Umbilical cord (tissue), 1 donor: ENCODE measurements at regions not wholly inside any gene's neighbourhood (a gene's known extent, or its start where the extent isn't known, plus 50 kb on each side); places are given as distances from the start of the nearest gene placed in this dataset.

Source experiments
- DNase-seq: peaks from one replicate; pipeline ENCODE4 v3.0.0-alpha.2; 2015; ENCODE audit warnings: low spot score

- DNase-seq: no peak
These were observed 273.7 kb upstream of the IRX1 start for GRCh38 chr5:3321923-3322322.

GRCh38 chr5:3321119-3321760, 274.4 kb upstream of the IRX1 start:
- DNase-seq: no peak

- DNase-seq: no peak
These were observed 275.2 kb upstream of the IRX1 start for GRCh38 chr5:3320317-3320875.

DNA sequence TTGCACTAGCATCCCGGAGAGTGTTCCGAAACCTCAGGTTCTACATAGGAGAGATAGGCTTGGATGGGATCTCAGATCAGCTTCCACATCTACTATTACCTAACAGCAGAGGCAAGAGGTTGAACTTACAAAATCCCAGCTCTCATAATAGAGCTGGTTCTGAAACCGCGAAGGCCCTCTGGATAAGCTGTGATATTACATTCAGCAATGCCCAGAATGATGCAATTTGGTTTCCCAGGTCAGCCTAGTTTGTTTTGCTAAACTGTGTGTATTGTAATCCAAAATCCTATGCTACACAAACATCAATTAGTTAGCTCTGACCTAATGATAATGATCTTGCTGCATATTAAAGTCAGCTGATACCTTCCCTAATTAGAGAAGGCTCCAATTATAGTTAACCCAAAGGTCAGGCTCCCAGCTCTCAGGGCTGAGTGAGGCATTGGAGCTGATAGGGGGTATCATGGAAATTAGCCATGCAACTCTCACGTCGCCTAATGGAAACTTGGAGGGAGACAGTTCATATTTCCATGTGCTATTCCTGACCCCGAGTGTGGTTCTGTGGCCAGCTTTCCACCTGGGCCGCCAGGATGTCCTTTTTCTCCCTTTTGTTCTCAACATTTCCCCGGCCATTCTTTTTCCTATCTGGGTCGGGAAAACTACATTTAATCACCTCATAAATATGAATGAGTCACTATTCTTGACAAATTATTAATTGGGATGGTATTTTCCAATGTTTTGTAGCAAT, 278.4 kb upstream of the IRX1 start:
- no peak for DNase-seq

DNA sequence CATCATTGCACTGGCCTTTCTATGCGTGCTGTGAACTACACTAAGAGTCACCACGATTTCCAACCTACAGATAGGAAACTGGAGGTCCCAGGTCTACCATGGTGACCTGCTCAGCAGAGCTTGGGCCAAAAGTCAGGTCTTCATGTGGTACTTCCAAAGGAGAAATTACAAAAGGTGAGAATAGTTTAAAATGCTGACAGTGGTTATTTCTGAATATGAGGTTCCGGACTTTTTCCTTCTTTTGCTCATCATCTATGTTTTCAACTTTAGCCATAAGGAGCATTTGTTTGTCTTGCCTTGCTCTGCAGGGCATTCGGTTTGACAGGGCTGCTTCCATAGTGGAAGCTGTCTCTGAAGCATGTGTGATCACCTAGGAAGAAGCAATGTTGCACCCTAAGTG, 282.1 kb upstream of the IRX1 start:
- DNase-seq: no peak

DNA sequence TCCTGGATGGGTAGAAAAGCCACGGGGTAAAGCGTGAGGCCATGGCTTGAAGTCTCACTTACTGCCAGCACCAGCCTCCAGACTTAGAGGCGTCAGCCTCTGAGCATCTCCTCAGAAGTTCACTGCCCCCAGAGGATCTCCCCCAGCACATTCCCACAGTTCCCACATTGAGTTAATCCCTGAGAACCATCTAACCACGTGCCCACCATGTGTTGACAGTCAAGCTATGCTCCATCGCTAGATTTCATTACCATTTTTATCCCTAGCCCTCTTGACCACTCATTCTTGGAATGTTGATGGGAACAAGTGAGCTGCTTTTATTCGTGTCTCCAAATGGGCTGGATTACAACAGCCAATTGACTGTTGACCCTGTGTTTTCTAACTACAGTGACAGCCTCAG, 283.3 kb upstream of the IRX1 start:
- DNase-seq: no peak

GRCh38 chr5:3311433-3311832, 284.2 kb upstream of the IRX1 start:
- no peak for DNase-seq

DNA sequence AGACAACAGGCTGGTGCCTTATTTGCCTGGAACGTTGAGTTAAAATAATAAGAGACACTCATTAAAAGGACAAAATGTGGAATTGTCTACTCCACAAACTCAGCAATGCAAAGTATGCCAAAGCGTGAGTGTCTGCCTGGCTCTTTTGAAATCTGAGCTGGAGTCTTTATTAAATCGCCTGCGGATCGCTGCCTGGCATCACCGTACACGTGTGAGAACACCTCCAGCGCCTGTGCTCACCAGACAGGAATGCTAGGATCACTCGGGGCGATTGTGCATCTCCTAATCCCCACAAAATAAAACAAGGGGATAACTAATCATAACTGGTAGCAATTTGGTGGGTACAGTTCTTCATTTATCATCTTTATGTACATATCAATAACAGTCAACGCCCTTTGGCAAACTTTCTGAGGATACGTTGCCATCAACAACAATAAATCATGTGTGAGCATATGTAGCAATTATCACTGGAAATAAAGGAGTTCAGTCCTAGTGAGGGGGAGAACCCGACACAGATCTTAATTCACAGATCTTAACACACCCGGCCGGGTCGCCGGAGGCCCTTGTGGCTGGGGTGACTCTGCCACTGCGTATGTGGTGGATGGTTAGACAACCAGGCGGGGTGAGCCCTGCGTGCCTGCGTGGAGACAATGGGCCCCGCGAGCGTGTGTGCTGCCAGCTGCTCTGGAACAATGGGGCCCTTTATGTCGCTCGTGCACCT, 284.9 kb upstream of the IRX1 start:
- peak; percentile 72 for DNase-seq

DNA sequence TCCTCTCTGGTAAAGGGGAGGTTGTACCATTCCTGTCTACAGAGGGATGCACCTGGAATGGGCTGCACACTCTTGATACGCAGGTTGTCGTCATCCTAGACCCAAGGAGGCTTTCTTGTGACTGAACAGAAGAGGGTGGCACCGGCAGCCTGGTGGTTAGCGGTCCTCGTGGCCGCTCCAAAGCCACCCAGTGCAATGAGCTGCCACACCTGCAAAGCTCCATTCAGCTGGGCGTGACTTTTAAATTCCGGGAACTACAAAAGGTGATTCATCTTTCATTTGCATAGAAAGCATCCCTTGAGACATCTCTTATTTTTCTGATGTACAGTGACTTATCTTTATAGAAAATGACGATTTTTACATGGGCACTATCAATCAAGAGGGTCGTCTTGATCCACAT, 286.1 kb upstream of the IRX1 start:
- no peak for DNase-seq

GRCh38 chr5:3307982-3308621, 287.5 kb upstream of the IRX1 start:
- DNase-seq: no peak

DNA sequence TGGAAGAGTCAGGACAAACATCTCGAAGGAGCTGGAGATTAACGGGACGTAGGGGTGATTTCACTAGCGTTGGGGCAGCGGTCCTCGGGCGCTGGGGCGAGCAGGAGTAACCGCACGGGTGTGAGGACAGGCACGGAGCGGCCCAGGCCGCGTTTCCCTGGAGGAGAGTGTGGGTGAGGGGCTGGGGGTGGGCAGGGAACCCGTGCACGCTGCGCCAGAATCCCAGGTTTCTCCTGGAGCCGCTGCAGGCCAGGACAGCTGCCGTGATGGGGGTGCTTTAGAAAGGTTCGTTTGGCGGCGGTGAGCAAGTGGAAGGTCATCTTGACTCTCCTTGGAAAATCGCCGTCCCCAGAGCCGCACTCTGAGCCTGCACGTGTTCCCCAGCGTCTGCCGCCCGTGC, 290.2 kb upstream of the IRX1 start:
- no peak for DNase-seq

DNA sequence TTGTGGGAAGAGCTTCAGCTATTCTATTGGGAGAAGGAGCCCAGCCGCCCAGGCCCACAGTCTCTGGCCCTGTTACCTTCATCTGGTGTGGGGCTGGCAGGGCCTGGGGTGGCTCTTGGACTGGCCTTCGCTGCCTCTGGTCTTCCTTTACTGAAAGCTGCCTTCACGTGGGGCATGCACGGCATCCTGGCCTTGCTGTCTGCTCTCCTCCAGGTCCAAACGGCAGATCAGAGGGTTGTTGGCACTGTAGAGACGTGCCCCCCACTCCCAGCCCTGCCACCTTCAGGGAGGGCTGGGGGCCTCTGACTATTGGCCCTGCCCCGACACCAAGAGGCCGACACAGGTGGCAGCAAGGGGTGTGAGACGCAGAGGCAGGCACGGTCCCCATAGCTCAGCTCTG, 291.3 kb upstream of the IRX1 start:
- no peak for DNase-seq

- peak; percentile 15 for DNase-seq
These were observed 291.9 kb upstream of the IRX1 start for GRCh38 chr5:3303777-3304176.

DNA sequence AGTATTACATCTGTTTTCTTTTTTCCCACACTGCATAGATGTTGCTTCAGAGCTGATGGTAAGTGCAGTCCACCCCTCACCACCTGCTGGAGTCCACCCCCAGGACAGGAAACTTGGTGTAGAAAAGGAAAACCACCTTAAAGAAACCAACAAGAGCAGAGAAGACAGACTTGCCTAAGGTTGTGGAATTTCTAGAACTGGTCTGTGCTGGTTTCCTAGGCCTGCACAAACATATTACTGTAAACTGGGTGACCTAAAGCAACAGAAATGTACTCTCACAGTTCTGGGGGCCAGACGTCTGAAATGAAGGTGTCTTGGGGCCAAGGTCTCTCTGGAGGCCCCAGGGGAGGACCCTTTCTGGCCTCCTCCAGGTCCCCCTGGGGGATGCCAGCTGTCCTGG, 293.4 kb upstream of the IRX1 start:
- peak; percentile 47 for DNase-seq

- no peak for DNase-seq
These were observed 294.3 kb upstream of the IRX1 start for GRCh38 chr5:3301306-3301705.

- no peak for DNase-seq
These were observed 294.9 kb upstream of the IRX1 start for GRCh38 chr5:3300726-3301125.

DNA sequence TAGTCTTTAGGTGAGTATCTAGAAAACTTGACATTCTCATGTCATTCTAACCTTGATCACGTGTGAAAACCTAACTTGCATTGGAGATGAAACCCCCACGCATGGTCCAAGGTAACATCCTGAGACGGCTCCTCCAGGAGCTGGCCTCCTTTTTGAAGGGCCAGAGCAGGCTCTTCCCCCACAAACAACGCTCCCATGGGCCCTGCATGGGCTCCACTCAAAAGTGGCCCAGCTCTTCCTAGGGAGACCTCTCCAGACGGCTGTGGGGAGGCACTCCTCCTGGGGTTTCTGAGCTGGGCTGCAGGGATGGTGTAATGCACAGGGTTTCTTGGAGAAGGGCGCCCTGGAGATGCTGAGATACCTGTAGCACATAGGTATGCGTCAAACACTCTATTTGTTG, 296.2 kb upstream of the IRX1 start:
- DNase-seq: no peak

DNA sequence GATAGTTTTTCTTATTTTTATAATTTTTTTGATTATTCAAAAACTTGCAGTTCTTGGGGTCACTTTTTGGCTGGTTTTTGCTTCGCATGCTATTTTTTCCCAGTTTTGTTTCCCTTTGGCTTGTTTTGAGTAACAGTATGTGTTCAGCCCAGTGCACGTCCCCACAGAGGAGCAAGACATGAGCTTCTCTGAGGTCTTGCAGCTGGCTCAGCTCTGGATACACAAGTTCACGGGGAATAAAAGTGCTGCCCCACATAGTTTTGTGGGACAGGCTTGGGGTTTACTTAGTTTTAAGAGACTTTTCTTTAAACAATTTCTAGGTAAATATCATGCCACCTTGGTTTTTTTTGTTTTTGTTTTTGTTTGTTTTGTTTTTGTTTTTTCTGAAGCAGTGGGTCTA, 297.8 kb upstream of the IRX1 start:
- no peak for DNase-seq

DNA sequence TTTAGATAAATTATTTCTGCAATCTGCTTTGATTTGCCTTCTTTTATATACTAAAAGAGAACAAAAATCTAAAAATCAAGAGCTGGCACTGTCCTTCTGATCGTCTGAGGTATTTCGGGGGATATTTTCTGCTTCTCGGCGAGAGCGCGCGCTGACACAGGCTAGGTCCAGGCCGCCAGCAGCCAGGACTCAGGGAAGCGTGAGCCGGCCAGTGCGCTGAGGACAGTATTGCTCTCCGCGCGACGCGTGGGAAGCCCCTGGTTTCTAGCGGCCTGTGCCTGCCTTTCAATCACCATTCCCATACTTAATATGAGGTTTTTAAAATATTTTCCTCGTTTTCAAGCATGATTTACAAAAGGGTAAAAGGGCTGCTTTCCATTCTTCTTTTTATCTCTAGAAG, 307.3 kb upstream of the IRX1 start:
- DNase-seq: no peak

DNA sequence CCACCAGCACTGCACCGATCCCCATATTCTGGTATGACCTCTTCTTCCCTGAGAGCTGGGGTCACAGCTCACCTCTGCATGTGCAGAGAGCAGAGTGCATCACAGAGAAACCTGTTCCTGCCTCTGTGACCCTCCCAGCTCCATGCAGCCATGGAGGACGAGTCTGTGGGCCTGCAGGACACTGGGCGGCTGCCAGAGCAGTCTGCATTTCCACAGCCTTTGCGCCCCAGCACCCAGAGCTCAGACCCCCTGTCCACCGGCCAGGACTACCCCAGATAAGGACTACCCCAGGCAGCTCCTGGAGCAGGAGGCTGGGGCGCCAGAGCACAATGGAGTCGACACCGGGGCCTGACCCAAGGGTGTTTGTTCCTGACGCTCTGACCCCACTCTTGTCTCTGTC, 308.1 kb upstream of the IRX1 start:
- DNase-seq: no peak

GRCh38 chr5:3285621-3286020, 310.0 kb upstream of the IRX1 start:
- no peak for DNase-seq

- no peak for DNase-seq
These were observed 311.1 kb upstream of the IRX1 start for GRCh38 chr5:3284506-3284905.
